ENCODE measurements at regions not wholly inside any gene's neighbourhood (a gene's known extent, or its start where the extent isn't known, plus 50 kb on each side); places are given as distances from the start of the nearest gene placed in this dataset.

GRCh38 chr6:141653590-141653989 lies 479.1 kb upstream of the GJE1 start:
- Histone ChIP-seq H3K9me3 (ENCODE audit: severe bottlenecking) (no peaks in the 10 kb centered on the region), H3K27me3 (ENCODE audit: insufficient read depth, poor library complexity, severe bottlenecking) (no peaks in the 10 kb centered on the region), H3K36me3 (ENCODE audit: low read depth) (no peaks in the 10 kb centered on the region), H3K4me3 (ENCODE audit: severe bottlenecking) (no peak overlapping the region), H3K27ac (ENCODE audit: poor library complexity, severe bottlenecking) (no peak overlapping the region), H3K4me1 (ENCODE audit: insufficient read depth, poor library complexity, severe bottlenecking) (no peaks in the 10 kb centered on the region)
- TF ChIP-seq, protein P1, sequence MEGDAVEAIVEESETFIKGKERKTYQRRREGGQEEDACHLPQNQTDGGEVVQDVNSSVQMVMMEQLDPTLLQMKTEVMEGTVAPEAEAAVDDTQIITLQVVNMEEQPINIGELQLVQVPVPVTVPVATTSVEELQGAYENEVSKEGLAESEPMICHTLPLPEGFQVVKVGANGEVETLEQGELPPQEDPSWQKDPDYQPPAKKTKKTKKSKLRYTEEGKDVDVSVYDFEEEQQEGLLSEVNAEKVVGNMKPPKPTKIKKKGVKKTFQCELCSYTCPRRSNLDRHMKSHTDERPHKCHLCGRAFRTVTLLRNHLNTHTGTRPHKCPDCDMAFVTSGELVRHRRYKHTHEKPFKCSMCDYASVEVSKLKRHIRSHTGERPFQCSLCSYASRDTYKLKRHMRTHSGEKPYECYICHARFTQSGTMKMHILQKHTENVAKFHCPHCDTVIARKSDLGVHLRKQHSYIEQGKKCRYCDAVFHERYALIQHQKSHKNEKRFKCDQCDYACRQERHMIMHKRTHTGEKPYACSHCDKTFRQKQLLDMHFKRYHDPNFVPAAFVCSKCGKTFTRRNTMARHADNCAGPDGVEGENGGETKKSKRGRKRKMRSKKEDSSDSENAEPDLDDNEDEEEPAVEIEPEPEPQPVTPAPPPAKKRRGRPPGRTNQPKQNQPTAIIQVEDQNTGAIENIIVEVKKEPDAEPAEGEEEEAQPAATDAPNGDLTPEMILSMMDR (IDR thresholded peaks at IDR 0.05; ENCODE audit: poor library complexity, severe bottlenecking): no peak
- ATAC-seq (ENCODE audit: low read depth) (no peak), DNase-seq (ENCODE audit: low spot score) (no peak)

DNA sequence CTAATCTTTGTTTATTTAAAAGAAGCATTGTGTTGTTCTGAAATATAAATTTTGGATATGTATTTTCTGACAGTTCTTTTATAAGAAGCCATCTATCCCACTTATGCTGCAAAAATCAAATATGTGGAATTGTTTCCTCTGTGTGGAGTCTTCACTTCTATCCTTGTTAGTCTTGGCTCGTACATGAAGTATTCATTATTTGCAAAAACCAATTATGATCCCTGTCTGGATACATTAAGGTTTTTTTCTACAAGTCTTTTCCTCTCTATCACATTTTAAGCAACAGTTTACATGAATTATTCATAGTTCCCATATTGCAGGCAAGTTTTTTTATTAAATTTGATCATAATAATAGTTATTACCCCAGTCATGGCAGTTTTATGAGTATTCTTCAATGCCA lies 490.8 kb upstream of the GJE1 start:
- DNase-seq (ENCODE audit: low spot score) (no peak), ATAC-seq (ENCODE audit: low read depth) (no peak)
- H3K4me3 ChIP-seq (ENCODE audit: severe bottlenecking): no peak overlapping the region
- peaks cover 6% of the 10 kb centered on the region for H3K27me3 ChIP-seq (ENCODE audit: insufficient read depth, poor library complexity, severe bottlenecking)
- no peaks in the 10 kb centered on the region for H3K36me3 ChIP-seq (ENCODE audit: low read depth)
- peaks cover 2% of the 10 kb centered on the region for H3K4me1 ChIP-seq (ENCODE audit: insufficient read depth, poor library complexity, severe bottlenecking)
- no peak overlapping the region for H3K27ac ChIP-seq (ENCODE audit: poor library complexity, severe bottlenecking)
- no peaks in the 10 kb centered on the region for H3K9me3 ChIP-seq (ENCODE audit: severe bottlenecking)
- TF ChIP-seq, protein P1 (IDR thresholded peaks at IDR 0.05; ENCODE audit: poor library complexity, severe bottlenecking): no peak

- no peaks in the 10 kb centered on the region for H3K9me3 ChIP-seq (ENCODE audit: severe bottlenecking)
- H3K36me3 ChIP-seq (ENCODE audit: low read depth): no peaks in the 10 kb centered on the region
- peaks cover 2% of the 10 kb centered on the region for H3K4me1 ChIP-seq (ENCODE audit: insufficient read depth, poor library complexity, severe bottlenecking)
- ATAC-seq (ENCODE audit: low read depth): no peak
- no peak overlapping the region for H3K27ac ChIP-seq (ENCODE audit: poor library complexity, severe bottlenecking)
- no peak for DNase-seq (ENCODE audit: low spot score)
- H3K27me3 ChIP-seq (ENCODE audit: insufficient read depth, poor library complexity, severe bottlenecking): peaks cover 6% of the 10 kb centered on the region
- TF ChIP-seq, protein P1 (IDR thresholded peaks at IDR 0.05; ENCODE audit: poor library complexity, severe bottlenecking): peak; percentile 43
- no peak overlapping the region for H3K4me3 ChIP-seq (ENCODE audit: severe bottlenecking)
Measured at GRCh38 chr6:141641406-141641805, 491.3 kb upstream of the GJE1 start.

GRCh38 chr6:141635621-141636020 lies 497.1 kb upstream of the GJE1 start:
- TF ChIP-seq, protein P1 (IDR thresholded peaks at IDR 0.05; ENCODE audit: poor library complexity, severe bottlenecking): no peak
- no peaks in the 10 kb centered on the region for H3K36me3 ChIP-seq (ENCODE audit: low read depth)
- H3K27ac ChIP-seq (ENCODE audit: poor library complexity, severe bottlenecking): no peak overlapping the region
- DNase-seq (ENCODE audit: low spot score) (no peak), ATAC-seq (ENCODE audit: low read depth) (no peak)
- H3K27me3 ChIP-seq (ENCODE audit: insufficient read depth, poor library complexity, severe bottlenecking): no peaks in the 10 kb centered on the region
- H3K4me3 ChIP-seq (ENCODE audit: severe bottlenecking): no peak overlapping the region
- no peaks in the 10 kb centered on the region for H3K4me1 ChIP-seq (ENCODE audit: insufficient read depth, poor library complexity, severe bottlenecking)
- H3K9me3 ChIP-seq (ENCODE audit: severe bottlenecking): no peaks in the 10 kb centered on the region

GRCh38 chr6:141634269-141634668 lies 498.5 kb upstream of the GJE1 start:
- DNase-seq (ENCODE audit: low spot score) (no peak), ATAC-seq (ENCODE audit: low read depth) (no peak)
- Histone ChIP-seq H3K36me3 (ENCODE audit: low read depth) (no peaks in the 10 kb centered on the region), H3K27ac (ENCODE audit: poor library complexity, severe bottlenecking) (no peak overlapping the region), H3K9me3 (ENCODE audit: severe bottlenecking) (no peaks in the 10 kb centered on the region), H3K27me3 (ENCODE audit: insufficient read depth, poor library complexity, severe bottlenecking) (no peaks in the 10 kb centered on the region), H3K4me1 (ENCODE audit: insufficient read depth, poor library complexity, severe bottlenecking) (no peaks in the 10 kb centered on the region), H3K4me3 (ENCODE audit: severe bottlenecking) (no peak overlapping the region)
- TF ChIP-seq, protein P1 (IDR thresholded peaks at IDR 0.05; ENCODE audit: poor library complexity, severe bottlenecking): no peak

Data from RWPE2 (cell line).